Tibial artery (tissue), 4 donors: ENCODE measurements at regions not wholly inside any gene's neighbourhood (a gene's known extent, or its start where the extent isn't known, plus 50 kb on each side); places are given as distances from the start of the nearest gene placed in this dataset.
"Not testable (repeated sequence)": the region's sequence is repeated elsewhere in the genome, so short reads cannot be mapped to it uniquely, and the experiment has no call there.

Source experiments
- DNase-seq, 2 donors: peaks; one replicate each; pipeline ENCODE4 v3.0.0-alpha.2; 2019
- H3K27ac ChIP-seq, 2 donors: fragments of 200-600 bp; sonication (generic) in 1 of 2; 1 replicate in 1 of 2; 2 replicates in 1 of 2; pipeline ENCODE4 v1.5.1; 2018 to 2019; ENCODE audit warnings: mild to moderate bottlenecking in 1 of 2
- H3K27me3 ChIP-seq, 2 donors: fragments of 200-600 bp; sonication (generic) in 1 of 2; one replicate each; pipeline versions ENCODE4 v1.5.1 to v1.6.0; 2016 to 2019
- H3K36me3 ChIP-seq, 3 donors: fragments of 200-600 bp; sonication (generic) in 2 of 3; one replicate each; pipeline ENCODE4 v1.5.1; 2016 to 2019; ENCODE audit warnings: mild to moderate bottlenecking in 2 of 3
- H3K4me1 ChIP-seq, 4 donors: fragments of 200-600 bp; sonication (generic) in 2 of 4; 1 replicate in 3 of 4; 2 replicates in 1 of 4; pipeline ENCODE4 v1.5.1; 2016 to 2019
- H3K4me3 ChIP-seq, 2 donors: fragments of 200-600 bp; sonication (generic) in 1 of 2; 1 replicate in 1 of 2; 2 replicates in 1 of 2; pipeline ENCODE4 v1.5.1; 2018 to 2019; ENCODE audit warnings: mild to moderate bottlenecking in 2 of 2
- H3K9me3 ChIP-seq, 3 donors: fragments of 200-600 bp; sonication (generic) in 1 of 3; one replicate each; pipeline ENCODE4 v1.5.1; 2016 to 2019
- CTCF ChIP-seq, 2 experiments: fragments of 200-600 bp in 1 of 2; fragments of 450-650 bp in 1 of 2; IDR thresholded peaks; one replicate each; pipeline ENCODE4 v1.5.1; 2017 to 2019; ENCODE audit warnings: antibody characterized with exemption in 2 of 2, mild to moderate bottlenecking in 1 of 2, moderate library complexity in 1 of 2
- intact Hi-C: fragments of 100-400 bp; cut with DNase I; formaldehyde crosslinking; loops from one replicate; pipeline ENCODE4 v1.15.0; 2023; ENCODE audit warnings: low total_unique reads

GRCh38 chr20:40278673-40279072 is 410.4 kb downstream of the MAFB start:
- Histone ChIP-seq H3K4me1 (peaks cover 0 to 19% (median 3%) of the 10 kb centered on the region in 4 donors), H3K9me3 (no peaks in the 10 kb centered on the region), H3K27me3 (no peaks in the 10 kb centered on the region), H3K27ac (peak overlapping the region in 1 of 2 donors; percentile 26), H3K4me3 (no peak overlapping the region), H3K36me3 (no peaks in the 10 kb centered on the region)
- no peak for DNase-seq
- intact Hi-C loops: no loop called here
- no peak for TF ChIP-seq CTCF (IDR thresholded peaks at IDR 0.05)

GRCh38 chr20:40276301-40276700 is 412.7 kb downstream of the MAFB start:
- no peak for TF ChIP-seq CTCF (IDR thresholded peaks at IDR 0.05)
- Histone ChIP-seq H3K4me3 (no peak overlapping the region), H3K9me3 (no peaks in the 10 kb centered on the region), H3K4me1 (peaks cover 0 to 15% (median 3%) of the 10 kb centered on the region in 4 donors), H3K27me3 (no peaks in the 10 kb centered on the region), H3K27ac (no peak overlapping the region), H3K36me3 (no peaks in the 10 kb centered on the region)
- intact Hi-C loops: no loop called here
- peak; percentile 69 to 74 for DNase-seq

GRCh38 chr20:40275738-40276137 is 413.3 kb downstream of the MAFB start:
- H3K4me1 ChIP-seq: peaks cover 0 to 15% (median 3%) of the 10 kb centered on the region in 4 donors
- TF ChIP-seq CTCF (IDR thresholded peaks at IDR 0.05): no peak
- intact Hi-C loops: no loop called here
- H3K4me3 ChIP-seq: no peak overlapping the region
- no peaks in the 10 kb centered on the region for H3K9me3 ChIP-seq
- no peak overlapping the region for H3K27ac ChIP-seq
- no peaks in the 10 kb centered on the region for H3K36me3 ChIP-seq
- DNase-seq: no peak
- no peaks in the 10 kb centered on the region for H3K27me3 ChIP-seq

- Histone ChIP-seq H3K4me3 (no peak overlapping the region), H3K27ac (no peak overlapping the region), H3K4me1 (peaks cover 0 to 15% (median 3%) of the 10 kb centered on the region in 4 donors), H3K9me3 (no peaks in the 10 kb centered on the region), H3K36me3 (no peaks in the 10 kb centered on the region), H3K27me3 (no peaks in the 10 kb centered on the region)
- TF ChIP-seq CTCF (IDR thresholded peaks at IDR 0.05): no peak
- intact Hi-C loops: no loop called here
- DNase-seq: no peak
Measured at GRCh38 chr20:40274912-40275533, 414.0 kb downstream of the MAFB start.

GRCh38 chr20:40269274-40269673 is 419.8 kb downstream of the MAFB start:
- H3K27me3 ChIP-seq, H3K27ac ChIP-seq, H3K4me1 ChIP-seq, H3K36me3 ChIP-seq, H3K4me3 ChIP-seq, H3K9me3 ChIP-seq, DNase-seq: not testable (repeated sequence)
- intact Hi-C loops: loop anchor here (5.0 kb wide), 1 partner anchor 423 kb away; no protein-coding TSS in a partner anchor

- Histone ChIP-seq H3K4me3 (no peak overlapping the region), H3K27me3 (no peaks in the 10 kb centered on the region)
Measured at GRCh38 chr20:40268321-40269075, 420.5 kb downstream of the MAFB start.

More at GRCh38 chr20:40268321-40269075, 420.5 kb downstream of the MAFB start:
- DNase-seq: no peak
- intact Hi-C loops: loop anchor here (5.0 kb wide), 1 partner anchor 424 kb away; no protein-coding TSS in a partner anchor
- Histone ChIP-seq H3K9me3 (no peaks in the 10 kb centered on the region), H3K4me1 (no peaks in the 10 kb centered on the region), H3K36me3 (no peaks in the 10 kb centered on the region), H3K27ac (no peak overlapping the region)
- no peak for TF ChIP-seq CTCF (IDR thresholded peaks at IDR 0.05)
